ENCODE measurements at regions not wholly inside any gene's neighbourhood (a gene's known extent, or its start where the extent isn't known, plus 50 kb on each side); places are given as distances from the start of the nearest gene placed in this dataset.

- no peak overlapping the region for H3K27ac ChIP-seq (replicated peaks)
- no peak overlapping the region for H3K4me3 ChIP-seq (replicated peaks; ENCODE audit: insufficient read depth, low read length)
- no peaks in the 10 kb centered on the region for H3K27me3 ChIP-seq (ENCODE audit: insufficient read depth, poor library complexity, severe bottlenecking)
- TF ChIP-seq CTCF (IDR thresholded peaks at IDR 0.05; ENCODE audit: insufficient read depth, low read length): no peak
- TF ChIP-seq POLR2AphosphoS5 (IDR thresholded peaks at IDR 0.05; ENCODE audit: low read depth): no peak
- TF ChIP-seq SPI1 (IDR thresholded peaks at IDR 0.05; ENCODE audit: borderline replicate concordance, low read depth): no peak
- no peak for TF ChIP-seq REST (IDR thresholded peaks at IDR 0.05; ENCODE audit: insufficient replicate concordance, low read depth)
- no peak for TF ChIP-seq GABPA (IDR thresholded peaks at IDR 0.05; ENCODE audit: low read depth)
- no peak for DNase-seq (ENCODE audit: low read depth in 1 of 2, low spot score in 1 of 2)
Observed at GRCh38 chr2:78887446-78887845, 138.1 kb upstream of the REG3G start.

- DNase-seq (ENCODE audit: low read depth in 1 of 2, low spot score in 1 of 2): no peak
- Histone ChIP-seq H3K27ac (replicated peaks) (no peak overlapping the region), H3K4me3 (replicated peaks; ENCODE audit: insufficient read depth, low read length) (no peak overlapping the region)
Observed at GRCh38 chr2:78890935-78891334, 134.6 kb upstream of the REG3G start.

GRCh38 chr2:78892295-78892694 is 133.2 kb upstream of the REG3G start:
- H3K27me3 ChIP-seq (ENCODE audit: insufficient read depth, poor library complexity, severe bottlenecking): no peaks in the 10 kb centered on the region
- TF ChIP-seq SPI1 (IDR thresholded peaks at IDR 0.05; ENCODE audit: borderline replicate concordance, low read depth): no peak
- TF ChIP-seq GABPA (IDR thresholded peaks at IDR 0.05; ENCODE audit: low read depth): no peak
- TF ChIP-seq REST (IDR thresholded peaks at IDR 0.05; ENCODE audit: insufficient replicate concordance, low read depth): no peak
- no peak for TF ChIP-seq POLR2AphosphoS5 (IDR thresholded peaks at IDR 0.05; ENCODE audit: low read depth)
- no peak for TF ChIP-seq CTCF (IDR thresholded peaks at IDR 0.05; ENCODE audit: insufficient read depth, low read length)

More at GRCh38 chr2:78890935-78891334, 134.6 kb upstream of the REG3G start:
- no peaks in the 10 kb centered on the region for H3K27me3 ChIP-seq (ENCODE audit: insufficient read depth, poor library complexity, severe bottlenecking)
- TF ChIP-seq REST (IDR thresholded peaks at IDR 0.05; ENCODE audit: insufficient replicate concordance, low read depth) (no peak), SPI1 (IDR thresholded peaks at IDR 0.05; ENCODE audit: borderline replicate concordance, low read depth) (no peak), CTCF (IDR thresholded peaks at IDR 0.05; ENCODE audit: insufficient read depth, low read length) (no peak), GABPA (IDR thresholded peaks at IDR 0.05; ENCODE audit: low read depth) (no peak), POLR2AphosphoS5 (IDR thresholded peaks at IDR 0.05; ENCODE audit: low read depth) (no peak)

More at GRCh38 chr2:78892295-78892694, 133.2 kb upstream of the REG3G start:
- DNase-seq (ENCODE audit: low read depth in 1 of 2, low spot score in 1 of 2): no peak
- H3K27ac ChIP-seq (replicated peaks): no peak overlapping the region
- H3K4me3 ChIP-seq (replicated peaks; ENCODE audit: insufficient read depth, low read length): no peak overlapping the region
